ENCODE measurements at regions not wholly inside any gene's neighbourhood (a gene's known extent, or its start where the extent isn't known, plus 50 kb on each side); places are given as distances from the start of the nearest gene placed in this dataset.
"Not testable (repeated sequence)": the region's sequence is repeated elsewhere in the genome, so short reads cannot be mapped to it uniquely, and the experiment has no call there.

DNA sequence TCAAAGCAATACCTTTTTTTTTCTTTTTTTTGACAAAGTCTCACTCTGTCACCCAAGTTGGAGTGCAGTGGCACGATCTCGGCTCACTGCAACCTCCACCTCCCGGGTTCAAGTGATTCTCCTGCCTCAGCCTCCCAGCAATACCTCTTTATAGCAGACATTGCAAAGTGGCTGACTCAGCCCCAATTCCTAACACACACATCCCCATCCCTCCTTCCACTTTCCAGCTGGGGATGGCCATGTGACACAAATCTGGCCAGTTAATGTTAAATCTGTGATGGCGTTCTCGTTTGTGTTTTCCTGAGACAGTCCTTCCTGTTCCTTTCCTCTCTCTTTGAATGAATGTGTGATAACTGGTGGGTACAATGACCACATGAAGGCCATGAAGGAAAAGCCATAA is 276.2 kb upstream of the KLF3 start:
- Mint-ChIP-seq H3K27me3 (peaks cover 1% of the 10 kb centered on the region), H3K4me1 (no peaks in the 10 kb centered on the region), H3K9me3 (peaks cover 24% of the 10 kb centered on the region), H3K36me3 (ENCODE audit: low read depth) (peaks cover 6% of the 10 kb centered on the region), H3K27ac (no peak overlapping the region), H3K4me3 (no peak overlapping the region)
- intact Hi-C loops (cut with micrococcal nuclease): no loop called here
- TF ChIP-seq, protein P1, sequence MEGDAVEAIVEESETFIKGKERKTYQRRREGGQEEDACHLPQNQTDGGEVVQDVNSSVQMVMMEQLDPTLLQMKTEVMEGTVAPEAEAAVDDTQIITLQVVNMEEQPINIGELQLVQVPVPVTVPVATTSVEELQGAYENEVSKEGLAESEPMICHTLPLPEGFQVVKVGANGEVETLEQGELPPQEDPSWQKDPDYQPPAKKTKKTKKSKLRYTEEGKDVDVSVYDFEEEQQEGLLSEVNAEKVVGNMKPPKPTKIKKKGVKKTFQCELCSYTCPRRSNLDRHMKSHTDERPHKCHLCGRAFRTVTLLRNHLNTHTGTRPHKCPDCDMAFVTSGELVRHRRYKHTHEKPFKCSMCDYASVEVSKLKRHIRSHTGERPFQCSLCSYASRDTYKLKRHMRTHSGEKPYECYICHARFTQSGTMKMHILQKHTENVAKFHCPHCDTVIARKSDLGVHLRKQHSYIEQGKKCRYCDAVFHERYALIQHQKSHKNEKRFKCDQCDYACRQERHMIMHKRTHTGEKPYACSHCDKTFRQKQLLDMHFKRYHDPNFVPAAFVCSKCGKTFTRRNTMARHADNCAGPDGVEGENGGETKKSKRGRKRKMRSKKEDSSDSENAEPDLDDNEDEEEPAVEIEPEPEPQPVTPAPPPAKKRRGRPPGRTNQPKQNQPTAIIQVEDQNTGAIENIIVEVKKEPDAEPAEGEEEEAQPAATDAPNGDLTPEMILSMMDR (IDR thresholded peaks at IDR 0.05): no peak
- ChIA-PET CTCF (no interaction called here), POLR2A (no interaction called here)
- DNase-seq (no peak), ATAC-seq (ENCODE audit: low read depth) (no peak)

DNA sequence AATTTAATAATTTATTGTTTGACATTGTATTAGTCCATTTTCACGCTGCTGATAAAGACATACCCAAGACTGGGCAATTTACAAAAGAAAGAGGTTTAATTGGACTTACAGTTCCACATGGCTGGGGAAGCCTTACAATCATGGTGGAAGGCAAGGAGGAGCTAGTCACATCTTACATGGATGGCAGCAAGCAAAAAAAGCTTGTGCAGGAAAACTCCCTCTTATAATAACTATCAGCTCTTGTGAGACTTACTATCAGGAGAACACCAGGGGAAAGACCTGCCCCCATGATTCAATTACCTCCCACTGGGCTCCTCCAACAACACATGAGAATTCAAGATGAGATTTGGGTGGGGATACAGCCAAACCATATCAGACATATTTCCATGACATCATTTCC is 275.1 kb upstream of the KLF3 start:
- CTCF ChIA-PET; H3K4me3 Mint-ChIP-seq; H3K27ac Mint-ChIP-seq; DNase-seq; H3K36me3 Mint-ChIP-seq (ENCODE audit: low read depth); intact Hi-C loops (cut with micrococcal nuclease); H3K4me1 Mint-ChIP-seq; ATAC-seq (ENCODE audit: low read depth); H3K27me3 Mint-ChIP-seq: not testable (repeated sequence)
- POLR2A ChIA-PET: interaction anchor here (0.6 kb wide), 1 partner anchor 290 kb away, joined by 3 read pairs; no protein-coding TSS in a partner anchor
- H3K9me3 Mint-ChIP-seq: peaks cover 27% of the 10 kb centered on the region

DNA sequence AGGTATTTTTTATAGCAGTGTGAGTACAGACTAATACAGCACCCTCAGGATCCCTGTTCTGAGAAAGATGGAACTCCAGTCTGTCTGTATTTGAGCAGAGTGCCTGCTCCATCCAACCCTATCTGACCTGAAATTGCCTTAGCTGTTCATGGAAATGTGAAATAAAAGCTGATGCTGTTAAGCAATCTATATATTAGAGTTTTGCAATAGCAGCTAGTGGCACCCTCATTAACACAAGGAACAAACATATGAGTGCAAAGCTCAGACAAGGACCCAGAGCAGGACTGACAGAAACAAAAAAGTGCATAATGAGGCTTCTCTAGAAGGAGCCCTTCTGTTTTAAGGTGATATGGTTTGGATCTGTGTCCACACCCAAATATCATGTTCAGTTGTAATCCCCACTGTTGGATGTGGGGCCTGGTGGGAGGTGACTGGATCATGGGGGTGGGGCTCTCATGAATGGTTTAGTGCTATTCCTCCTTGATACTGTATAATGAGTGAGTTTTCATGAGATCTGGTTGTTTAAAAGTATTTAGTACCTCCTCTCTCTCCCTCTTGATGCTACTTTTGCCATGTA is 272.9 kb upstream of the KLF3 start:
- ChIA-PET POLR2A (no interaction called here), CTCF (no interaction called here)
- no peak for ATAC-seq (ENCODE audit: low read depth)
- Mint-ChIP-seq H3K27me3 (no peaks in the 10 kb centered on the region), H3K36me3 (ENCODE audit: low read depth) (peaks cover 6% of the 10 kb centered on the region), H3K9me3 (peaks cover 27% of the 10 kb centered on the region), H3K27ac (no peak overlapping the region), H3K4me3 (no peak overlapping the region), H3K4me1 (no peaks in the 10 kb centered on the region)
- no peak for DNase-seq
- intact Hi-C loops (cut with micrococcal nuclease): no loop called here
- TF ChIP-seq, protein P1 (IDR thresholded peaks at IDR 0.05): no peak

DNA sequence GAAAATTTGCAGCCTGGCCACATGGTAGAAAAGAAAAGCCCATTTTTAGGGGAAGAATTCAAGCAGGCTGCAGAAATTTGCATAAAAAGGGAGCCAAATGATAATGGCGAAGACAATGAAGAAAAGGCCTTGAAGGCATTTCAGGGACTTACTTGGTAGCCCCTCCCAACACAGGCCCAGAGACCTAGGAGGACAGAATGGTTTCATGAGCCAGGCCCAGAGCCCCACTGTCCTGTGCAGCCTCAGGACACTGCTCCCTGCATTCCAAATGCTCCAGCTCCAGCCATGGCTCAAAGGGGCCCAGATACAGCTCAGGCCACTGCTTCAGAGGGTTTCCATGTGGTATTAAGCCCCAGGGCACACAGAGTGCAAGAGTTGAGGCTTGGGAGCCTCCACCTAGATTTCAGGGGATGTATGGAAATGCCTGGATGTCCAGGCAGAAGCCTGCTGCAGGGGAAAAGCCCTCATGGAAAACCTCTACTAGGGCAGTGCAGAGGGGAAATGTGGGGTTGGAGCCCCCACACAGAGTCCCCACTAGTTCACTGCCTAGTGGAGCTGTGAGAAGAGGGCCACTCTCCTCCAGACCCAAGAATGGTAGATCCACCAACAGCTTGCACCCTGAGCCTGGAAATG is 271.7 kb upstream of the KLF3 start:
- H3K4me3 Mint-ChIP-seq: no peak overlapping the region
- H3K27me3 Mint-ChIP-seq: no peaks in the 10 kb centered on the region
- no peaks in the 10 kb centered on the region for H3K4me1 Mint-ChIP-seq
- CTCF ChIA-PET: no interaction called here
- DNase-seq: no peak
- H3K27ac Mint-ChIP-seq: no peak overlapping the region
- TF ChIP-seq, protein P1 (IDR thresholded peaks at IDR 0.05): no peak
- no peak for ATAC-seq (ENCODE audit: low read depth)
- peaks cover 6% of the 10 kb centered on the region for H3K36me3 Mint-ChIP-seq (ENCODE audit: low read depth)
- H3K9me3 Mint-ChIP-seq: peaks cover 27% of the 10 kb centered on the region
- intact Hi-C loops (cut with micrococcal nuclease): no loop called here
- POLR2A ChIA-PET: no interaction called here

DNA sequence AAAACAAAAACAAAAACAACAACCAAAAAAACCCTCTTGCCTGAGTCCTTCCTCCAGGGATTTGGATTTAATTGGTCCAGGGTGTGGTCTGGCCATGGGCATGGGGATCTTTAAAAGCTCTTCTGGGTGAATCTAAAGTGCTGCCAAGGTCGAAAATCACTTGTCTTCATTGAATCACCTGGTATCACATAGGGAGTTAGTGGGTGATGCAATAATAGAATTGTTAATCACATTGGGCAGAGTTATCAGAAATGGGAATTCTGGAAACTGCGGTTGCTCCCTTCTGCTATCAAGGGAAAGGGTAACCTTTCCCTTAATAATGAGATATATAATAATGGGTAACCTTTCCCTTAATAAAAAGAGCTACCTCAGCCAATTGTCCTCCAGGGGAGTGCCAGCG is 267.9 kb upstream of the KLF3 start:
- POLR2A ChIA-PET: no interaction called here
- CTCF ChIA-PET: no interaction called here
- Mint-ChIP-seq H3K9me3 (peaks cover 20% of the 10 kb centered on the region), H3K27me3 (peaks cover 2% of the 10 kb centered on the region), H3K36me3 (ENCODE audit: low read depth) (peaks cover 6% of the 10 kb centered on the region), H3K4me3 (no peak overlapping the region), H3K4me1 (no peaks in the 10 kb centered on the region), H3K27ac (no peak overlapping the region)
- intact Hi-C loops (cut with micrococcal nuclease): no loop called here
- TF ChIP-seq, protein P1 (IDR thresholded peaks at IDR 0.05): no peak
- DNase-seq (no peak), ATAC-seq (ENCODE audit: low read depth) (no peak)
